ENCODE measurements at regions not wholly inside any gene's neighbourhood (a gene's known extent, or its start where the extent isn't known, plus 50 kb on each side); places are given as distances from the start of the nearest gene placed in this dataset.

- TF ChIP-seq CTCF (IDR thresholded peaks at IDR 0.05; ENCODE audit: low read depth, low read length) (no peak), MAX (IDR thresholded peaks at IDR 0.05; ENCODE audit: low read depth, low read length) (no peak), POLR2A (IDR thresholded peaks at IDR 0.05; ENCODE audit: extremely low read depth, insufficient read length) (no peak), MYC (IDR thresholded peaks at IDR 0.05; ENCODE audit: low read depth, low read length) (no peak)
Measured at GRCh38 chr15:91759560-91759959, 93.9 kb upstream of the SLCO3A1 start.

All from NB4 (cell line).